H1 (cell line): ENCODE measurements at regions not wholly inside any gene's neighbourhood (a gene's known extent, or its start where the extent isn't known, plus 50 kb on each side); places are given as distances from the start of the nearest gene placed in this dataset.

Experiments used
- CTCF ChIA-PET: fragments of 300-600 bp; sonication (Branson Sonifier 250); formaldehyde crosslinking; loops from one replicate; lab custom pipeline; 2021; ENCODE audit not compliant: partially characterized antibody; lab: Charles Lee
- POLR2A ChIA-PET: fragments of 300-600 bp; sonication (Branson Sonifier 250); formaldehyde crosslinking; loops from one replicate; lab custom pipeline; 2021; ENCODE audit warnings: inconsistent platforms; ENCODE audit not compliant: partially characterized antibody; lab: Charles Lee
- DNase-seq, 2 experiments: peaks; one replicate each; pipeline versions ENCODE4 v3.0.0 to v3.0.0-alpha.2; 2010 to 2022; ENCODE audit warnings: low spot score in 2 of 2, low read depth in 1 of 2, mixed read lengths in 1 of 2
- FAIRE-seq: peaks from 2 replicates; lab custom pipeline; 2011; peaks lifted over from hg19 to GRCh38; lab: Jason Lieb, UNC
- H2AFZ ChIP-seq: 2 replicates; pipeline ENCODE4 v1.8.1; 2012; ENCODE audit warnings: low read length, inconsistent platforms
- H2AK5ac ChIP-seq: 2 replicates; pipeline ENCODE4 v1.6.1; 2013; ENCODE audit warnings: low read depth, low read length
- H2BK120ac ChIP-seq: replicated peaks from 2 replicates; pipeline ENCODE3; 2013; ENCODE audit warnings: low read depth, low read length, inconsistent platforms
- H2BK12ac ChIP-seq: 2 replicates; pipeline ENCODE4 v1.6.1; 2013; ENCODE audit warnings: low read depth, low read length
- H2BK15ac ChIP-seq: 2 replicates; pipeline ENCODE4 v1.6.1; 2013; ENCODE audit warnings: low read length
- H2BK20ac ChIP-seq: 2 replicates; pipeline ENCODE4 v1.6.1; 2013; ENCODE audit warnings: low read length
- H2BK5ac ChIP-seq: 2 replicates; pipeline ENCODE4 v1.6.1; 2013; ENCODE audit warnings: low read depth, low read length
- H3K14ac ChIP-seq: 2 replicates; pipeline ENCODE4 v1.6.1; 2013; ENCODE audit warnings: inconsistent platforms; ENCODE audit not compliant: insufficient read length
- H3K18ac ChIP-seq: 2 replicates; pipeline ENCODE4 v1.6.1; 2013; ENCODE audit warnings: low read length; ENCODE audit errors: extremely low read depth
- H3K23ac ChIP-seq: 2 replicates; pipeline ENCODE4 v1.6.1; 2013; ENCODE audit warnings: inconsistent platforms; ENCODE audit not compliant: insufficient read length
- H3K23me2 ChIP-seq: 2 replicates; pipeline ENCODE4 v1.6.1; 2013; ENCODE audit warnings: low read depth, low read length
- H3K27ac ChIP-seq: 2 replicates; pipeline ENCODE4 v1.6.1; 2011; ENCODE audit warnings: low read depth, low read length, inconsistent platforms
- H3K27me3 ChIP-seq, 4 experiments: replicated peaks in 1 of 4; 1 replicate in 1 of 4; 2 replicates in 3 of 4; pipeline versions ENCODE4 v1.6.1 to v1.8.1; 2011 to 2013; ENCODE audit warnings: low read length in 3 of 4, mild to moderate bottlenecking in 3 of 4, inconsistent platforms in 2 of 4, mixed read lengths in 2 of 4, moderate library complexity in 1 of 4; ENCODE audit not compliant: control insufficient read depth in 3 of 4, insufficient read depth in 3 of 4; ENCODE audit errors: extremely low read depth in 1 of 4
- H3K36me3 ChIP-seq, 4 experiments: 2 replicates each; pipeline versions ENCODE4 v1.6.1 to v1.8.1; 2011 to 2013; ENCODE audit warnings: mild to moderate bottlenecking in 4 of 4, low read length in 3 of 4, moderate library complexity in 2 of 4, control low read depth in 1 of 4, inconsistent platforms in 1 of 4; ENCODE audit not compliant: insufficient read depth in 4 of 4, control insufficient read depth in 2 of 4
- H3K4ac ChIP-seq: replicated peaks from 2 replicates; pipeline ENCODE3; 2013; ENCODE audit warnings: low read length, low read depth, mixed read lengths, inconsistent platforms; ENCODE audit not compliant: insufficient read length
- H3K4me1 ChIP-seq, 4 experiments: replicated peaks in 1 of 4; 1 replicate in 1 of 4; 2 replicates in 3 of 4; pipeline versions ENCODE4 v1.6.1 to v1.8.1; 2011 to 2013; ENCODE audit warnings: low read length in 3 of 4, inconsistent platforms in 2 of 4, mixed read lengths in 1 of 4; ENCODE audit not compliant: insufficient read depth in 4 of 4, control insufficient read depth in 3 of 4
- H3K4me2 ChIP-seq, 2 experiments: 2 replicates each; pipeline versions ENCODE4 v1.6.1 to v1.8.1; 2011 to 2013; ENCODE audit warnings: low read depth in 2 of 2, low read length in 2 of 2, control low read depth in 1 of 2, inconsistent platforms in 1 of 2, mild to moderate bottlenecking in 1 of 2; ENCODE audit not compliant: insufficient read depth in 1 of 2
- H3K4me3 ChIP-seq, 4 experiments: fragments of 200-600, 300-600 bp in 1 of 4; sonication (generic), shearing (Covaris generic), sonication (Bioruptor Twin) in 1 of 4; 2 replicates each; pipeline versions ENCODE4 v1.5.1 to v1.8.1; 2011 to 2016; ENCODE audit warnings: low read length in 4 of 4, low read depth in 3 of 4, control low read depth in 2 of 4, inconsistent platforms in 2 of 4, mild to moderate bottlenecking in 2 of 4, mixed read lengths in 1 of 4, moderate library complexity in 1 of 4; ENCODE audit not compliant: insufficient read depth in 2 of 4; ENCODE audit errors: extremely low read depth in 1 of 4
- H3K56ac ChIP-seq: replicated peaks from 2 replicates; pipeline ENCODE3; 2013; ENCODE audit warnings: low read depth, mild to moderate bottlenecking, mixed read lengths, low read length, inconsistent platforms; ENCODE audit not compliant: insufficient read length
- H3K79me1 ChIP-seq: 2 replicates; pipeline ENCODE4 v1.6.1; 2013; ENCODE audit warnings: low read depth, low read length, control low read depth
- H3K79me2 ChIP-seq, 2 experiments: 2 replicates each; pipeline versions ENCODE4 v1.6.1 to v1.8.1; 2012 to 2013; ENCODE audit warnings: low read length in 2 of 2, mild to moderate bottlenecking in 2 of 2, inconsistent platforms in 1 of 2; ENCODE audit not compliant: insufficient read depth in 2 of 2, control insufficient read depth in 1 of 2
- H3K9ac ChIP-seq, 4 experiments: replicated peaks in 1 of 4; 1 replicate in 1 of 4; 2 replicates in 3 of 4; pipeline versions ENCODE4 v1.6.1 to v1.8.1; 2011 to 2013; ENCODE audit warnings: low read depth in 3 of 4, low read length in 3 of 4, control low read depth in 2 of 4, mild to moderate bottlenecking in 2 of 4, moderate library complexity in 2 of 4, inconsistent platforms in 1 of 4; ENCODE audit errors: extremely low read depth in 1 of 4
- H3K9me3 ChIP-seq, 2 experiments: 2 replicates each; pipeline versions ENCODE4 v1.6.1 to v1.8.1; 2012 to 2013; ENCODE audit warnings: mild to moderate bottlenecking in 2 of 2, moderate library complexity in 2 of 2, control low read depth in 1 of 2, inconsistent platforms in 1 of 2, low read depth in 1 of 2, low read length in 1 of 2, mixed read lengths in 1 of 2; ENCODE audit not compliant: insufficient read depth in 2 of 2
- H4K20me1 ChIP-seq, 2 experiments: replicated peaks in 1 of 2; 2 replicates each; pipeline versions ENCODE3 to v1.8.1; 2011 to 2013; ENCODE audit warnings: inconsistent platforms in 2 of 2, low read length in 2 of 2, mild to moderate bottlenecking in 1 of 2; ENCODE audit not compliant: insufficient read depth in 2 of 2, control insufficient read depth in 1 of 2
- H4K5ac ChIP-seq: 2 replicates; pipeline ENCODE4 v1.6.1; 2013; ENCODE audit warnings: low read length, low read depth, mixed read lengths, inconsistent platforms; ENCODE audit not compliant: insufficient read length
- H4K8ac ChIP-seq: 2 replicates; pipeline ENCODE4 v1.8.0; 2013; ENCODE audit warnings: mild to moderate bottlenecking, moderate library complexity, low read length, inconsistent platforms; ENCODE audit not compliant: insufficient read depth; ENCODE audit errors: extremely low read depth
- H4K91ac ChIP-seq: replicated peaks from 2 replicates; pipeline ENCODE3; 2013; ENCODE audit warnings: low read length, mixed read lengths, inconsistent platforms; ENCODE audit not compliant: insufficient read length
- BCL11A ChIP-seq, 2 experiments: IDR thresholded peaks; one replicate each; pipeline ENCODE4 v1.6.1; 2011; ENCODE audit warnings: low read depth in 2 of 2, low read length in 2 of 2, mild to moderate bottlenecking in 2 of 2
- CHD1 ChIP-seq: IDR thresholded peaks from 2 replicates; pipeline ENCODE4 v1.6.1; 2012; ENCODE audit warnings: low read depth, low read length, improper control_type of control experiment
- CREB1 ChIP-seq: IDR thresholded peaks from 2 replicates; pipeline ENCODE4 v1.6.1; 2012; ENCODE audit warnings: inconsistent platforms
- EP300 ChIP-seq, 2 experiments: IDR thresholded peaks; 1 replicate in 1 of 2; 2 replicates in 1 of 2; pipeline ENCODE4 v1.6.1; 2011 to 2012; ENCODE audit warnings: low read depth in 2 of 2, low read length in 2 of 2, mild to moderate bottlenecking in 2 of 2, borderline replicate concordance in 1 of 2, inconsistent platforms in 1 of 2, moderate library complexity in 1 of 2
- EZH2 ChIP-seq: fragments of 200-600 bp; sonication (generic); IDR thresholded peaks from 2 replicates; pipeline ENCODE4 v1.7.1; 2012; ENCODE audit warnings: low read depth, mild to moderate bottlenecking, moderate library complexity, low read length, inconsistent platforms; ENCODE audit not compliant: severe bottlenecking
- GABPA ChIP-seq: IDR thresholded peaks from 2 replicates; pipeline ENCODE4 v1.6.1; 2011; ENCODE audit warnings: mild to moderate bottlenecking, low read length, moderate library complexity, borderline replicate concordance; ENCODE audit not compliant: insufficient read depth
- GTF2F1 ChIP-seq: IDR thresholded peaks from 2 replicates; pipeline ENCODE4 v1.6.1; 2012; ENCODE audit warnings: low read depth, low read length, improper control_type of control experiment, borderline replicate concordance
- NANOG ChIP-seq: IDR thresholded peaks from 2 replicates; pipeline ENCODE4 v1.6.1; 2011; ENCODE audit warnings: low read length, low read depth, mild to moderate bottlenecking, inconsistent platforms; ENCODE audit not compliant: insufficient read depth, poor library complexity, severe bottlenecking
- NRF1 ChIP-seq: IDR thresholded peaks from 2 replicates; pipeline ENCODE4 v1.6.1; 2011; ENCODE audit warnings: mild to moderate bottlenecking, low read depth, low read length, improper control_type of control experiment
- SP1 ChIP-seq: IDR thresholded peaks from 2 replicates; pipeline ENCODE4 v1.6.1; 2011; ENCODE audit warnings: low read depth, low read length
- SP4 ChIP-seq: IDR thresholded peaks from 2 replicates; pipeline ENCODE4 v1.6.1; 2012; ENCODE audit warnings: low read length, inconsistent platforms
- SUZ12 ChIP-seq: fragments of 200-600 bp; sonication (generic); IDR thresholded peaks from 2 replicates; pipeline ENCODE4 v1.6.1; 2012; ENCODE audit warnings: mild to moderate bottlenecking, inconsistent platforms, low read length, moderate library complexity, mixed read lengths
- TAF7 ChIP-seq: optimal IDR thresholded peaks from 2 replicates; pipeline ENCODE3; 2011; ENCODE audit warnings: low read depth, mild to moderate bottlenecking, inconsistent platforms, low read length, moderate library complexity, borderline replicate concordance
- YY1 ChIP-seq: IDR thresholded peaks from 2 replicates; pipeline ENCODE4 v1.6.1; 2011; ENCODE audit warnings: low read depth, mild to moderate bottlenecking, low read length
- WGBS, 2 experiments: shearing (Covaris generic) in 1 of 2; methylation state at CpG; one replicate each; pipeline versions ENCODE4 v1.1.6 to v1.1.7; 2013 to 2015; ENCODE audit warnings: low lambda C conversion rate in 2 of 2, mixed read lengths in 2 of 2, inconsistent platforms in 1 of 2, low coverage in 1 of 2, missing lambda C conversion rate in 1 of 2; ENCODE audit not compliant: insufficient replicate concordance in 2 of 2, insufficient coverage in 1 of 2, insufficient read length in 1 of 2; ENCODE audit errors: extremely low coverage in 1 of 2, missing lambda C conversion rate in 1 of 2; 5-methylcytosine and 5-hydroxymethylcytosine counted together
- TF ChIP-seq, protein P1 (sequence below): IDR thresholded peaks from 2 replicates; pipeline ENCODE4 v1.6.1; 2011; ENCODE audit warnings: low read depth, mild to moderate bottlenecking, low read length; ENCODE audit not compliant: insufficient read depth

DNA sequence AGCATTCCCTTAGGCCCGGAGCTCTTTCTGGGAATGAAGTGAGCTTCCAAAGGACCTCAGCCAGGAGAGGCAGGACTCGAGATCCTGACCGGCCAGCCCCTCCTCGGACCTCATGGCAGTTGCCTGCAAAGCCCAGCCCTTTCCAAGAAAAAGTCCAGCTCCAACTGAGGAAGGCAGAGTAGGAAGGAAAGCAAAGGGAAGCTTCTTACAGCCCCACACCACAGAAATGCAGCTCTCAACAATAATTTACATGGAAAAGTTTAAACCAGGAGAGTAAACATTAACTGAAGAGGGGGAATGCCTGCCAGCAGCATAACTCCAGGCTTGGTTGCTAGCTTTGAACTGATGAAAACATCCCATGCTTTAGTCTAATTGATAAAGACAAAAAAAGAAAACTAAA is 153.9 kb upstream of the PFKP start:
- Histone ChIP-seq H3K4ac (no peak overlapping the region), H3K36me3 (no peaks in the 10 kb centered on the region), H2AFZ (0 out of 2 replicates have a peak overlapping the region, but pooled peaks have one; percentile 46), H2BK5ac (no peak overlapping the region), H3K56ac (no peak overlapping the region), H4K20me1 (no peaks in the 10 kb centered on the region), H2AK5ac (no peak overlapping the region), H3K79me1 (no peaks in the 10 kb centered on the region), H3K9ac (no peak overlapping the region), H3K4me2 (no peak overlapping the region), H2BK20ac (no peak overlapping the region), H3K9me3 (no peaks in the 10 kb centered on the region), H3K18ac (no peak overlapping the region), H3K4me1 (peaks cover 0 to 3% (median 1%) of the 10 kb centered on the region in 4 experiments; a peak in 4 of 7 replicates), H3K27me3 (no peaks in the 10 kb centered on the region), H3K23me2 (no peaks in the 10 kb centered on the region), H4K5ac (no peak overlapping the region), H4K8ac (no peak overlapping the region), H3K23ac (no peak overlapping the region), H3K14ac (no peak overlapping the region), H3K27ac (no peak overlapping the region), H2BK15ac (no peak overlapping the region), H3K4me3 (no peak overlapping the region), H3K79me2 (no peaks in the 10 kb centered on the region), H2BK12ac (no peak overlapping the region), H4K91ac (no peak overlapping the region), H2BK120ac (no peak overlapping the region)
- POLR2A ChIA-PET: no interaction called here
- no peak for FAIRE-seq
- DNase-seq: no peak
- CTCF ChIA-PET: interaction anchor here (0.9 to 2.8 kb wide), 4 partner anchors 14 to 130 kb away, joined by 3 to 15 read pairs (median 3); no protein-coding TSS in a partner anchor
- 82% methylated on average over 4 of the region's 4 CpGs; no CpG with 5 or more reads in 1 of the 2 experiments for WGBS, 2 experiments
- TF ChIP-seq CHD1: no peak
- no peak for TF ChIP-seq GTF2F1
- TF ChIP-seq SP4: no peak
- TF ChIP-seq EP300 (IDR thresholded peaks at IDR 0.05; ENCODE audit: borderline replicate concordance in 1 of 2, low read depth in 2 of 2, low read length in 2 of 2): no peak
- TF ChIP-seq CREB1: no peak
- TF ChIP-seq GABPA: no peak
- no peak for TF ChIP-seq EZH2
- TF ChIP-seq TAF7: no peak
- TF ChIP-seq, protein P1, sequence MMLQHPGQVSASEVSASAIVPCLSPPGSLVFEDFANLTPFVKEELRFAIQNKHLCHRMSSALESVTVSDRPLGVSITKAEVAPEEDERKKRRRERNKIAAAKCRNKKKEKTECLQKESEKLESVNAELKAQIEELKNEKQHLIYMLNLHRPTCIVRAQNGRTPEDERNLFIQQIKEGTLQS: no peak
- no peak for TF ChIP-seq SUZ12
- no peak for TF ChIP-seq NRF1
- TF ChIP-seq NANOG: no peak
- TF ChIP-seq YY1: no peak
- no peak for TF ChIP-seq SP1
- no peak for TF ChIP-seq BCL11A (IDR thresholded peaks at IDR 0.05; ENCODE audit: low read depth in 2 of 2, low read length in 2 of 2)
